DMS 273 treated with DMSO at 0.1 percent for 48 hours (cell line): ENCODE measurements at regions not wholly inside any gene's neighbourhood (a gene's known extent, or its start where the extent isn't known, plus 50 kb on each side); places are given as distances from the start of the nearest gene placed in this dataset.
"Not testable (repeated sequence)": the region's sequence is repeated elsewhere in the genome, so short reads cannot be mapped to it uniquely, and the experiment has no call there.

Experiments
- DNase-seq: peaks from one replicate; lab custom pipeline; 2025; lab: John Stamatoyannopoulos, UW

DNA sequence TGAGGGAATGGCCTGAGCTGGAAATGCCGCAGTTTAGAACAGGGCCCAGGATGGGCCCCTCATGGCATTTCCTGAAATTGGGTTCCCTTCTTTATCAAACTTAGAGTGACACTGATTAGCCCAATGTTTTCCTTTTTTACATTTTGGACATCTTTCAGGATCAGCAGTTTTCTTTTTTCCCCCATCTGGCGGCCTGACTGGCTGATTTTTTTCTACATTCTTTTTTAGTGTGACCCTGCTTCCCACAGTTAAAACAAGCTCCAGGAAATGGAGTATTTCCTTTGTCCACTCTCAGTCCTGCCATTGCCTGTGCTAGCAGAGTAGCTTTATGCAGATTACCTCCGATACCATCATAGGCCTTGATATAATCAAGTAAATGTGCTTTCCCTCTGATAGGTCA lies 185.8 kb upstream of the IGF1 start:
- DNase-seq = not testable (repeated sequence)

DNA sequence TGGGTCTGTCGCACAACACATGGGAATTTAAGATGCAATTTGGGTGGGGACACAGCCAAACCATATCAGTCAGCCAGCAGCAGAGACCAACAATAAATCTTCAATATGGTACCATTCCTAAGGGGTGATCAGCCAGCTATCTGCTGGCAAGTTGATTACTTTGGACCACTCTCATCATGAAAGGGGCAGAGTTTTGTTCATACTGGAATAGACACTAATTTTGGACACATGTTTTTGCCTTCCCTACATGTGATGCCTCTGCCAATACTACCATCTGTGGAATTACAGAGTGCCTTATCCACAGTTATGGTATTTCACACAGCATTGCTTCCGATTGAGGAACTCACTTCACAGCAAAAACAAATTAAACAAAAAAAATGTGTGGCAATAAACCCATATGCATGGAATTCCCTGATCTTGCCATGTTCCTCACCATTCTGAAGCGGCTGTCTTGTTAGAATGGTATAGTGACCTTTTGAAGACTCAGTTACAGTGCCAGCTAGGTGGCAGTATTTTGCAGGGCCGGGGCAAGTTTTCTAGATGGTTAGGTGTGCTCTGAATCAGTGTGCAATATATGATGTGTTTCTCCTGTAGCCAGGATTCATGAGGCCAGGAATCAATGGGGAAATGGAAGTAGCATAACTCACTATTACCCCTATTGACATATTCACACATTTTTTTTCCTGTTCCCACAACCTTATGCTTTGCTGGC lies 179.0 kb upstream of the IGF1 start:
- DNase-seq = no peak

DNA sequence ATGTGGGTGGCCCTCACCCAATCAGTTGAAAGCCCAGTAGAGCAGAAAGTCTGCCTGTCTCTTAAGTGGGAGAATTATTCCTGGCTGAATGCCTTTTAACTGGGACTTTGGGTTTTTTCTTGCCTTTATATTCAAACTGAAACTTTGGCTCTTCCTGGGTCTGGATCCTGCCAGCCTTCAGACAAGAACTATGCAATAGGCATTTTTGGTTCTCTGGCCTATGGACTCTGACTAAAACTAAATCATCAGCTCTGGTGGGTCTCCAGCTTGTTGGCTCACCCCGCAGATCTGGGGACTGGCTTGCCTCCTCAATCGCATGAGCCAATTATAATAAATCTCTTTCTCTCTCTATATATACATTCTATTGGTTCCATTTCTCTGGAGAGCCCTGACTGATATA lies 173.0 kb upstream of the IGF1 start:
- no peak for DNase-seq

DNA sequence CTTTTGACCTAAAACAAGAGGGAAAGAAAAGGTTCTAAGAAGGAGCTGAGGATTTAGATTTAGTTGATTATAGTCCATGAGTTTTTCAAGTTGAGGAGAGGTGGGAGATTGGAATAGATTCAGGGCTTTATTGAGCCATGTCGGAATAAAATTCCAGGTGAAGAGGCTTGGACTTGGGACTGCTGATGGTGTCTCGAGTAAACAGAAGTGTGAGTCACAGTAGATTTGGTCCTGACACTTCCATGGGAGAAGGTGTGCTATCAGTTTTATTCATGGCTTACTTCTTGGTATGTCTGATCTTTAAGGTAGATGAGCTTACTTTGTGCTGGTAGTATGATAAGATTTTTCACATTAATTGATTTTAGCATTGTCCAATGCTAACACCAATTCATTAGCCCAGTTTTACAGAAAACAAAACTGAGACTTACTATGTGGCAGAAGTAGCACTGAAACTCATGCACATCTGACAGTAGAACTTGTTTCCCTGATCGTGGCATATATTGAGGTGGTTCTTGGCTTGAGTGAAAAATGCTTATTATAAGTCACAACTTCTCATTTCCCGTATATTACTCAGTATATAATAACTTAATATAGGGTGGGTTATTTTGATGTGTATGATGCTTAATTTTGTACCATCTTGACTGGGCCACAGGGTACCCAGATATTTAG lies 172.4 kb upstream of the IGF1 start:
- no peak for DNase-seq

DNA sequence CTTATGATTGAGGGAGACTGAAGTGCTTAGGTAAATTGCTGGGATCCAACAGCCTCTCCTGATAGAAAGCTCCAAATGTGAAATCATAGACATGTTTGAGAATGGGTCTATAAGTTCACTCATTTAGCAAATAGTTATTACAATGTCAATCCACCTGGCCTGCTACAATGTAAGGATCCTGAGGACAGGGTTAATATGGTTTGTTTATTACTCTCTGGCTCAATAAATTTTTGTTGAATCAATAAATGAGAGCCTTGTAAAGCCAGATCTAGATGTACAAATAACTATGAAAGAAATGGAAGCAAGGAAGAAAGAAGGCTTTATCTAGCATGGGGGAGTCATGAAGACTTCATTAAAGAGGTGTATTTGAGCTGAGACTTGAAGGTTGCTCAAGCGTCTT lies 165.6 kb upstream of the IGF1 start:
- no peak for DNase-seq

DNA sequence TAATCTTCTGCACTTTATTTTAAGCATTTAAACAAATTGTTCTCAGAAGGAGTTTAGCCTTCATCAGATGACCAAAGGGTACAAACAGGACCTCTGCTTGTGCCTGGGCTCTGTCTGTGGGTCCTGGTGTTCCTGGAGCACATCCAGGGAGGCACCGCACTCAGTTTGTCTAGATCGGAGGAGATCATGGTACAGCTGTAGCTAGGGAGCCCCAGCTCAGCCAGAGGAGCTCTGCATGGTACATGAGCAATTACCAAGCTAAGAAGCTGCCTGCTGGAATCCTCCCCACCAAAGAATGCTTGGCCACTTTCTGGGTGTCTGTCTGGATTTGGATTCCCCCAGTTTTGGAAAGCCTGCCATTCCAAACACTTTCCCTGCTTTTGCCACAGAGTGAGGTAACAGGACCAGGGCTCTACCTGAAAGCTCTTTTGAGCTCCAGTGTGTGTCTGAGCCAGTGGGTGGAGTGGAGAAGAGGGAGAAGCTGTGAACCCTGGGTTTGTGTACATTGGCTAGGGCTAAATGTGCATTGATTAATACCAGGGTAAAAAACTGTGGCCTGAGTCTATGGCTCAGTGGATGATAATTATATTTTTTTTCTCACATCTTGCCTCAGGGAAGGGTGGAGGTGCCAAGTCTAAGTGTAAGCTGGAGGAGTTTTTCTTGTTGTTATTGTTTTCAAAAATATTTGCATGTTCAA lies 163.7 kb upstream of the IGF1 start:
- DNase-seq = no peak

DNA sequence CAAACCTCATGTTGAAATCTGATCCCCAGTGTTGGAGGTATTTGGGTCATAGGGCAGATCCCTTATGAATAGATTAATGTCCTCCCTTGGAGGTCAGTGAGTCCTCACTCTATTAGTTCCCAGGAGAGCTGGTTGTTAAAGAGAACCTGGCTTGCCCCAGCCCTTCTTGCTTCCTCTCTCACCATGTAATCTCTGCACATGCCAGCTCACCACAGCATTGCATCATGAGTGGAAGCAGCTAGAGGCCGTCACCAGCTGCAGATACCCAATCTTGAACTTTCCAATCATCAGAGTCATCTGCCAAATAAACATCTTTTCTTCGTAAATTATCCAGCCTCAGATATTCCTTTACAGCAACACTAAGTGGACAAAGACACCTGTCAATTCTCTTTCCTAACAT lies 161.8 kb upstream of the IGF1 start:
- no peak for DNase-seq

DNA sequence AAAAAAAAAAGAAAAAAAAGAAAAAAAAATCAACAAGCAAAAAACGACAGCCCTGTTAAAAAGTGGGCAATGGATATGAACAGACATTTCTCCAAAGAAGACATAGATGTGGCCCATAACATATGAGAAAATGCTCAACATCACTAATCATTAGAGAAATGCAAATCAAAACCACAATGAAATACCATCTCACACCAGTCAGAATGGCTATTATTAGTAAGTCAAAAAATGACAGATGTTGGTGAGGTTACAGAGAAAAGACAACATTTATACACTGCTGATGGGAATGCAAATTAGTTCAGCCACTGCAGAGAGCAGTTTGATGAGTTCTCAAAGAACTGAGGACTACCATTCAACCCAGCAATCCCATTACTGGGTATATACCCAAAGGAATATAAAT lies 160.3 kb upstream of the IGF1 start:
- DNase-seq = not testable (repeated sequence)

DNA sequence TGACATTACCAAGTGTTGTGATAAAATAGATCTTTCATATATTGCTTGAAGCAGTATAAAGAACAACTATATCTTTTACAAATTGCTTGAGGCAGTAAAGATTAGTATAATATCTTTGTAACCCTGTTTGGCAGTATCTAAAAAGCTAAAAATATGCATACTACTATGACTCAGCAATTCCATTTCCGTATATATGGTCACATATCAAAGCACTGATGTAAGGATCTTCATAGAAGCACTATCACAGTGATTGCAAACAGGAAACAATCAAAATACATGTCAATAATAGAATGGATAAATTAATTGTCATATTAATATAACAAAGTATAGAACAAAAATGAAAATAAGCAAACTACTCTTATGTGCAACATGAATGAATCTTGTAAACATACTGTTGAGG lies 158.4 kb upstream of the IGF1 start:
- DNase-seq = no peak

DNA sequence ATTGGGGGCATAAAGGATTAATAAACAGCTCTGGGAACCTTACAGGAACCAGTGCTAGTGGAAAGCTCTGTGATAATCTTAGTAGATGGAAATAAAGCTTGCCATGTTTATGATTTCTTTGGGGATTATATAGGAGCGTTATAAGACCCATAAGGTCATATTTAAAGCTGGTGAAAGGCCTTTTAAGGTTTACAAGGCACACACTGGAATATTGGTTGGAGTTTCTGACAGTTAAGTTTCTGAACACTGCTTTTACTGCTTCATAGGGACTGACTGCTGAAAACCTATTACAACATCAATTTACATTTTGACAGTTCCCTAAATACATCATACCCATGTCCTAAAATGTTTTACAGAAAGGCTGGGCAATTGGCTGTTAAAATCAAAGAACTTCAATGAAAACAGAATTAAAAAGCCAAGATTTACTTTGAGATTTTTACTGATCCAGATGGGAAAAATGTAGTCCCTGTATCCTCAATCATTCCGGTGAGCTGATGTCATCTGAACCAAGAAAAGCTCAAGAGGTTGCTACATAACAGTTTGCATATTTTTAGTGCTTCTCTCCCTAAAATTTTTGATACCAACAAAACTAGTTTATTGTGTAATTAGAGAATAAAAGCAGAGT lies 153.7 kb upstream of the IGF1 start:
- no peak for DNase-seq

DNA sequence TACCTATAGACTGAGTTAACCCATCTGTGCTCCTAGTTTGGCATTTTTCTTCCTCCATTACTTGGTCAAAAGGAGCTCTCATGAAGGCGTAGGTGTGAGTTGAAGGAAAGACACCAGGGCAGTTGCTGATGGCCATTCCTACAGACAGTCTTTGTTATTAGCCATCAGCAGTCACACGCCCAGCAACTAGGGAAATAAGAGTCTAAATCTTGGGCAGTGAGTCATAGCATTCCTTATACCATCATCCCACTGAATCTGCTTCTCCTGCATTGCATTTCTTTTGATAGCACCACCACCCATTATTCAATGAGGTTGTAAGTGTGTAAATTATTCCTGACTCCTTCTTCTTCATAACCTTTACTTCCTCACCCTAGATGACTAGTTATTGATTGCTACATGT lies 150.9 kb upstream of the IGF1 start:
- no peak for DNase-seq

DNA sequence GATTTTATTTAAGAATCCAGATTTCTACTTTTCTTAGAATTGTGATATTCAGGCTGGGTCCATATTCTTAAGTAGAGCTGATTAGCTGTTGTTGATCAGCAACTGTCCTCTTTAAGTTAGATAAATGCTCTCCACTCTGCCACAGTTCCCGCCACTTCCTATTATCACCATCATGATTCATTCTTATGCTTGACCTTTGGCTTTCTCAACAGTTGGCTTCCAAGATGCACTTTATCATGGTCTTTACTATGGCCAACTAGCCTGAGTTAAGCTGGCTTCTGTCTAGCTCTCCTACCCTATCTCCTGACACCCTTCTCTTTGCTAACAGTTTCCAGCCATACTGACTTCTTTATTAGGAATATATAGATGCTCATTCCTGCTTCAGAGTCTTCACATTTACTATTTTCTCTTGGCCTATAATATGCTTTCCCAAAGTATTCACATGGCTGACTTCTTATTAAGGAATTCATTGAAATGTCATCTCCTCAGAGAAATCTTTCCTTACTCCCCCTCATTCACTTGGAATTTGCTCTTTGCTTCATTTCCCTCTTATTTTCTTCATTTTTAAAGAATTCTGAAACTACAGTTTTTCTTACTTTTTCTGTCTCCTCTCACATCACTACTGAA lies 149.0 kb upstream of the IGF1 start:
- no peak for DNase-seq

DNA sequence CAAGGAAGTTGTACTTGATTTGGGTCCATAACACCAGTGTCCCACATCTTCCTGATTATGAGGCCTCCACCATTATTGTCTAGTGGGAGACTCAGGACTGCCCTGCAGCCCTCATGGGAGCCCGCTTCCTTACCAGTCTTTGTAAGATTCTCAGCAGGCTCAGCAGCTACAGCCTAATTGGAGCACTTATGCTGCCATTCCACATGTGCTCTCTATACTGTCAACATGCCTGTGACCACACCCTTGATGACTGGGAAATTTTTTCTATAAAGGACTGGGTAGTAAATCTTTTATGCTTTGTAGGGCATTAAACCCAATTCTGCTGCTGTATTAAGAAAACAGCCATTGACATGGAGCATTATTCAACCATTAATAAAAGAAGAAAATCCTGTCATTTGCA lies 145.5 kb upstream of the IGF1 start:
- DNase-seq = no peak

DNA sequence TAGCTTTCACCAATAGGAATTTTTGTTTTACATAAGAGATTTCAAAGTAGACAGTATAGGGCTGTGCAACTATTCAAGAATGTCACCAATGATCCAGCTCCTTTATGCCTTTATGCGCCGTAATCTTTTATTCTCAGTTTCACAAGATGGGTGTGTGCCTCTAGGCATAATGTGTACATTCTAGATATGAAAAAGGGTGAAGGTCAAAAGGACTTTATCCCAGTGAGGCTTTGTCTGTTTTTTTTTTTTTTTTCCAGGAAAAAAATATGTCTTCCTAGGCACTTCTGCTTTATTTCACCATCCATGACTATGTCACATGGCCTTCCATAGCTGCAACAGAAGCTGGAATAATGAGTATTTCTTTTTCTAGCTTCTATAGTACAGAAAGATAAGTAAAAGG lies 142.3 kb upstream of the IGF1 start:
- DNase-seq = no peak

DNA sequence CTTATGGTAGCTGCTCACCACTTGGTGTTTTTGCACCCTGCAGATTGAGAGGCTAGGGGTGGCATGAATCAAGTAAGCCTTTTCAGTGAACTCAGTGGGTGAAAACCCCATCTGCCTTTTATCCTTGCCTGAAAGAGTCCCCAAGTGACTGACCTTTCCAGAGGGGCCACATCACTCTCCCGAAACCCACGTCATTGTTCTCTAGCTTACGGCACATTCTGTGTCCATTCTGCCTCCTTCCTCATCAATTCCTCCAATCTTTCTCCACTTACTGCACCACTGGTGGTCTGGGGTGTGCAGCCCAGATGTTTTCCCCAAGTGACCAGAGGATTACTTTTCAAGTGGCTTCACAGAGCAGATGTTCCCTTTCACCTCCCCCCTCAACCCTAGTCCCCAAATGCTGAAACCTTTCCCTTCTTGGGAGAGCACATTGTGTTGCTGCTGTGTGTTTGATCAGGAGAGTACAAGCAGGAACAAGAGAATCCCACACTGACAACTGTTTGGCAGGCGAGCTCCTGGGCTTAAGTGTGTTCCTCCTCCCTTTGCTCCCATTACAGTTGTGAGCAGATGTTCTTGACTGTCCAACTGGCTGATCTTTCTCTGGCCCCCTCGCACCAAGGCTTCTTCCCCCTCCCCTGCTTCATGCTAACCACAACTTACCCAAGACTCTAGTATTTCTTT lies 138.0 kb upstream of the IGF1 start:
- DNase-seq = no peak

DNA sequence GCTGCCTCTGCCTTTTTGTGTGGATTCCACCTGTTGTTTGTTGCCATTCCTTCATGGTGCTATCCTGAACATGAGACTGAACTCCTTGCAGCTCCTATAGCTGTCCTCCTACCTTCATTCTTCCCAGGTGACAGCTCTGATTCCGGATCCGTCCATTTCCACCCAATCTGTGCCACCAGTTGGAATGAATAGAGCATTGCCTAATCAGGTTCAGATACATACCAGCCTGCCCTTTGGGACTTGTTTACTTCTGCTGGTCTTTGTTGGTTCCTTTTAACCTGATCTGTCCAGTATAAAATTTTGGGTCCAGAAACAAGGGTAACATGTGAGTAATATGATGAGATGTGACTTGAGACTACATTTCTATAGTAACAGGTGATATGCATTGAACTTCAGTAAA lies 136.3 kb upstream of the IGF1 start:
- DNase-seq = no peak

DNA sequence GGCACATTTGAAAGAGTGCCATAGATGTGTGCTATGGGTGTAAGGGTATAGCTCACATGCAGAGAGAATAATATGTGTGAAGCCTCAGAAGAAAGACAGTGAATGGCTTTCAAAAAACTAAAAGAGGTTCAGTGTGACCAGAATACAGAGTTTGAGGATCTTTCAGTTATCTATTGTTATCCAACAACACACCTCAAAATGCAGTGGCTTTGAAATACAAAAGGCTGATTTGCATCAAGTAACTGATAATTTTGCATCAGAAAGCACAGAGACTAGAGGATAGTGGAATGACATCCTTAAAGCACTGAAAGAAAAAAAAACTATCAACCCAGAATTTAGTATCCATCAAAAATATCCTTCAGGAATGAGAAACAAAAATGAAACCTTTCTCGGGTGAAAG lies 131.6 kb upstream of the IGF1 start:
- DNase-seq = no peak

DNA sequence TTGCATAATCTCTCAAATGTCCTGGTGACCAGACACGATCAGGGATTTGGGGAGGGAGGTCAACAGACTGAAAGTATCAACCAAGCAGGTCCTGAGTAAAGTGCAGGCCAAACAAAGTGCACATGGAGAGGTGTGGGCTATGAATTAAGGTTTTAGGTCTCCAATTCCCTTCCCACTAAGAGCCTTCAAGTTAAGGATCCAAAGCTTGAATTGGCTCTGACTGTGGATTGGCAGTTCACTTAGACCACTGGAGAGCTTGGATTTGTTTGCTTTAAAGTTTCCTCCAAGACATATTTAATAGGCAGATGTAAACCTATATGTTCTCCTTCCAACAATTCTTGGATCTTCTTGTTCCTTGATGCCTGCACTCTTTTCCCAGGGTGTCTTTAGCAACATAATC lies 129.6 kb upstream of the IGF1 start:
- DNase-seq = no peak

DNA sequence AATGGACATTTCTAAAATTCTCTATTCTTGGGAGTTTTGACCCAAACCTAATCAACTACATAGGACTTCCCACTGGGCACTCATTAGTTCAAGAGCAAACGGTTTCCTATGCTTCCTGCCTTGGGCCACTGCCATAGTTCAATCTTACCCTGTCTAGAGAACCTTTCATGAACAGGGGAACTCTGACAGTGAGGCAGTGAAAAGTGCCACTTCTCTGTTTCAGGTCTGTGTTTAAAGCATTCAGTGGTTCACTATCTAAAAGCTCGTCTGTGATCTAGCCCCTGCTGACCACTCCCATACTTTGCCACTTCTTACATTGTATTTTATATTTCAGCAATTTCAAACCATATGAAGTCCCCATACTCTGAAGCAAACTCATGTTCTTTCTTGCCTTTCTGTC lies 122.7 kb upstream of the IGF1 start:
- no peak for DNase-seq

DNA sequence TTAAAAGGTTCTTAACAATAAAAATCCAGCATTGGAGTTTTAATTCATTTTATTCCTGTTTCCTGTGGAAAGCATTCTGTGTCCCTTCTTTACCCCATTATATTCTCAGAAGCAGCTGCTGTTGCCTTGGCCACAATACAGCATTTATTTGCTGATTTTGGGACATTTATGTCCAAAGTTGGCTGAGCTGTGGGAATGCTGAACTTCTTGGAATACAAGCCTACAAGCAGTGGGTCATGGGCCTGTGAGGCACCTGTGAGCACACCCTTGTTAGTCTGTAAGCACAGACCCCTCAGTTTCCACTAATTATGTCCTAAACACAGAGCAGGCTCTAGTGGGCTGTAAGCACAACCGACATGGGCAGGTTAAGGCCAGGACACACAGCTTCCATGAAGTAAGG lies 122.2 kb upstream of the IGF1 start:
- DNase-seq = no peak

DNA sequence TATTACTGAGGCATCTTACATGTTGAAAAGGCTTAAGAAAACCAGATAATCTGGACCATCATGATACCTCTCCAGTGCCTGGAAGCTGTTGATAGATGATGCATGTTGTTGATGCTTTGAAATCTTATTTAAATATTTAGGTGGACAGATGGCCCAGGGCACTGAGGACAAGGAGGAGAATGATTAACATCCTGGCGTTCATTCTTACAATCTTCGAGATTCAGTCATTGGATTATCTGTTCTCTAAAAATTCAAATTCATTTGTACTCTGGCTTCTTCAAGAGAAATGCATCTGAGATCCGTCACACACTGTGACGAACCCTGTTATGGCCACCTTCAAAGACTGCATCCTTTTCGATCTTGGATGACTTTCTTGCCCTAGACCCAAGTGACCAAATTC lies 121.3 kb upstream of the IGF1 start:
- no peak for DNase-seq

DNA sequence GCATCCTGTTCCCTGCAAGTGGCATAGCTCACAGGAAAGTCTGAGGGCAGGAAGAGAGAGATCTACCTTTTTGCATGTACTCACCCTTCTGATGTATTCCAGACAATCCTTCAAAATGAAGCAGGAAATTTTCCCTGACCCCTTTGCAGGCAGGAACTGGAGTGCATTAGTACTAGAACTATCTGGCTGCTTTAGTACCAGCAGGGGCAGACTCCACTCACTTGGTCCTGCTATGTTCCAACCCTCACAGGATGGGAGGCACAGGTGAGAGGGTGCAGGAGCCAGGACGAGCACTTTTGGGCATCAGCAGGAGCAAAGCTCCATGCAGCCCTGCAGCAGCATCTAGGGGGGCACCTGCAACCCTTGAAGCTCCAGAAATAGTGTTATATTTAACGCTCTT lies 116.3 kb upstream of the IGF1 start:
- no peak for DNase-seq
